ENCODE measurements at regions not wholly inside any gene's neighbourhood (a gene's known extent, or its start where the extent isn't known, plus 50 kb on each side); places are given as distances from the start of the nearest gene placed in this dataset.

- no peaks in the 10 kb centered on the region for H3K9me3 ChIP-seq (ENCODE audit: insufficient read depth, low read length)
- H3K27me3 ChIP-seq (ENCODE audit: insufficient read depth, insufficient read length): no peaks in the 10 kb centered on the region
- no peak overlapping the region for H3K9ac ChIP-seq (ENCODE audit: insufficient read length, low read depth)
- DNase-seq (ENCODE audit: low read depth, low spot score): no peak
- no peaks in the 10 kb centered on the region for H3K36me3 ChIP-seq (ENCODE audit: insufficient read depth, insufficient read length, low read length)
- H3K4me3 ChIP-seq (ENCODE audit: insufficient read length, low read depth): no peak overlapping the region
- TF ChIP-seq ZNF274 (IDR thresholded peaks at IDR 0.05; ENCODE audit: low read depth, low read length) (no peak), SUZ12 (IDR thresholded peaks at IDR 0.05; ENCODE audit: extremely low read depth, insufficient read depth, insufficient read length) (no peak), YY1 (IDR thresholded peaks at IDR 0.05; ENCODE audit: insufficient read depth, insufficient read length) (no peak)
- H3K4me1 ChIP-seq (ENCODE audit: insufficient read depth, insufficient read length): no peaks in the 10 kb centered on the region
Observed at GRCh38 chr18:56322406-56322805, 316.0 kb downstream of the TXNL1 start.

GRCh38 chr18:56321470-56321869 is 316.9 kb downstream of the TXNL1 start:
- no peaks in the 10 kb centered on the region for H3K36me3 ChIP-seq (ENCODE audit: insufficient read depth, insufficient read length, low read length)
- no peak for DNase-seq (ENCODE audit: low read depth, low spot score)
- TF ChIP-seq ZNF274 (IDR thresholded peaks at IDR 0.05; ENCODE audit: low read depth, low read length): no peak
- no peak for TF ChIP-seq SUZ12 (IDR thresholded peaks at IDR 0.05; ENCODE audit: extremely low read depth, insufficient read depth, insufficient read length)
- no peak for TF ChIP-seq YY1 (IDR thresholded peaks at IDR 0.05; ENCODE audit: insufficient read depth, insufficient read length)
- no peaks in the 10 kb centered on the region for H3K27me3 ChIP-seq (ENCODE audit: insufficient read depth, insufficient read length)
- H3K4me3 ChIP-seq (ENCODE audit: insufficient read length, low read depth): no peak overlapping the region
- H3K9me3 ChIP-seq (ENCODE audit: insufficient read depth, low read length): no peaks in the 10 kb centered on the region
- H3K4me1 ChIP-seq (ENCODE audit: insufficient read depth, insufficient read length): no peaks in the 10 kb centered on the region
- no peak overlapping the region for H3K9ac ChIP-seq (ENCODE audit: insufficient read length, low read depth)

- H3K4me1 ChIP-seq (ENCODE audit: insufficient read depth, insufficient read length): no peaks in the 10 kb centered on the region
- no peak overlapping the region for H3K9ac ChIP-seq (ENCODE audit: insufficient read length, low read depth)
- no peak for DNase-seq (ENCODE audit: low read depth, low spot score)
- TF ChIP-seq YY1 (IDR thresholded peaks at IDR 0.05; ENCODE audit: insufficient read depth, insufficient read length): no peak
- no peak for TF ChIP-seq ZNF274 (IDR thresholded peaks at IDR 0.05; ENCODE audit: low read depth, low read length)
- TF ChIP-seq SUZ12 (IDR thresholded peaks at IDR 0.05; ENCODE audit: extremely low read depth, insufficient read depth, insufficient read length): no peak
- no peaks in the 10 kb centered on the region for H3K36me3 ChIP-seq (ENCODE audit: insufficient read depth, insufficient read length, low read length)
- H3K4me3 ChIP-seq (ENCODE audit: insufficient read length, low read depth): no peak overlapping the region
- H3K27me3 ChIP-seq (ENCODE audit: insufficient read depth, insufficient read length): no peaks in the 10 kb centered on the region
- no peaks in the 10 kb centered on the region for H3K9me3 ChIP-seq (ENCODE audit: insufficient read depth, low read length)
Observed at GRCh38 chr18:56319953-56320352, 318.4 kb downstream of the TXNL1 start.

- Histone ChIP-seq H3K9ac (ENCODE audit: insufficient read length, low read depth) (no peak overlapping the region), H3K36me3 (ENCODE audit: insufficient read depth, insufficient read length, low read length) (no peaks in the 10 kb centered on the region), H3K4me1 (ENCODE audit: insufficient read depth, insufficient read length) (no peaks in the 10 kb centered on the region), H3K4me3 (ENCODE audit: insufficient read length, low read depth) (no peak overlapping the region), H3K27me3 (ENCODE audit: insufficient read depth, insufficient read length) (no peaks in the 10 kb centered on the region), H3K9me3 (ENCODE audit: insufficient read depth, low read length) (no peaks in the 10 kb centered on the region)
- TF ChIP-seq SUZ12 (IDR thresholded peaks at IDR 0.05; ENCODE audit: extremely low read depth, insufficient read depth, insufficient read length) (no peak), ZNF274 (IDR thresholded peaks at IDR 0.05; ENCODE audit: low read depth, low read length) (no peak)
- no peak for DNase-seq (ENCODE audit: low read depth, low spot score)
Observed at GRCh38 chr18:56316727-56317126, 321.7 kb downstream of the TXNL1 start.

- Histone ChIP-seq H3K9me3 (ENCODE audit: insufficient read depth, low read length) (no peaks in the 10 kb centered on the region), H3K27me3 (ENCODE audit: insufficient read depth, insufficient read length) (no peaks in the 10 kb centered on the region), H3K9ac (ENCODE audit: insufficient read length, low read depth) (no peak overlapping the region), H3K4me3 (ENCODE audit: insufficient read length, low read depth) (no peak overlapping the region), H3K36me3 (ENCODE audit: insufficient read depth, insufficient read length, low read length) (no peaks in the 10 kb centered on the region), H3K4me1 (ENCODE audit: insufficient read depth, insufficient read length) (no peaks in the 10 kb centered on the region)
- DNase-seq (ENCODE audit: low read depth, low spot score): no peak
- TF ChIP-seq YY1 (IDR thresholded peaks at IDR 0.05; ENCODE audit: insufficient read depth, insufficient read length): no peak
- TF ChIP-seq SUZ12 (IDR thresholded peaks at IDR 0.05; ENCODE audit: extremely low read depth, insufficient read depth, insufficient read length): no peak
- TF ChIP-seq ZNF274 (IDR thresholded peaks at IDR 0.05; ENCODE audit: low read depth, low read length): no peak
Observed at GRCh38 chr18:56315363-56315762, 323.0 kb downstream of the TXNL1 start.

- Histone ChIP-seq H3K27me3 (ENCODE audit: insufficient read depth, insufficient read length) (no peaks in the 10 kb centered on the region), H3K4me1 (ENCODE audit: insufficient read depth, insufficient read length) (no peaks in the 10 kb centered on the region), H3K9me3 (ENCODE audit: insufficient read depth, low read length) (no peaks in the 10 kb centered on the region), H3K36me3 (ENCODE audit: insufficient read depth, insufficient read length, low read length) (no peaks in the 10 kb centered on the region), H3K4me3 (ENCODE audit: insufficient read length, low read depth) (no peak overlapping the region), H3K9ac (ENCODE audit: insufficient read length, low read depth) (no peak overlapping the region)
- TF ChIP-seq ZNF274 (IDR thresholded peaks at IDR 0.05; ENCODE audit: low read depth, low read length) (no peak), YY1 (IDR thresholded peaks at IDR 0.05; ENCODE audit: insufficient read depth, insufficient read length) (no peak), SUZ12 (IDR thresholded peaks at IDR 0.05; ENCODE audit: extremely low read depth, insufficient read depth, insufficient read length) (no peak)
- no peak for DNase-seq (ENCODE audit: low read depth, low spot score)
Observed at GRCh38 chr18:56314396-56314795, 324.0 kb downstream of the TXNL1 start.

- no peaks in the 10 kb centered on the region for H3K27me3 ChIP-seq (ENCODE audit: insufficient read depth, insufficient read length)
- H3K4me3 ChIP-seq (ENCODE audit: insufficient read length, low read depth): no peak overlapping the region
- H3K36me3 ChIP-seq (ENCODE audit: insufficient read depth, insufficient read length, low read length): no peaks in the 10 kb centered on the region
- H3K9ac ChIP-seq (ENCODE audit: insufficient read length, low read depth): no peak overlapping the region
- no peaks in the 10 kb centered on the region for H3K4me1 ChIP-seq (ENCODE audit: insufficient read depth, insufficient read length)
- no peaks in the 10 kb centered on the region for H3K9me3 ChIP-seq (ENCODE audit: insufficient read depth, low read length)
- TF ChIP-seq ZNF274 (IDR thresholded peaks at IDR 0.05; ENCODE audit: low read depth, low read length) (no peak), YY1 (IDR thresholded peaks at IDR 0.05; ENCODE audit: insufficient read depth, insufficient read length) (no peak), SUZ12 (IDR thresholded peaks at IDR 0.05; ENCODE audit: extremely low read depth, insufficient read depth, insufficient read length) (no peak)
- no peak for DNase-seq (ENCODE audit: low read depth, low spot score)
Observed at GRCh38 chr18:56312551-56313335, 325.6 kb downstream of the TXNL1 start.
